Pulmonary artery endothelial cell (primary cell): ENCODE measurements at regions not wholly inside any gene's neighbourhood (a gene's known extent, or its start where the extent isn't known, plus 50 kb on each side); places are given as distances from the start of the nearest gene placed in this dataset.

Experiments
- DNase-seq: peaks from one replicate; pipeline ENCODE4 v3.0.0-alpha.2; 2011; ENCODE audit warnings: low read depth, low spot score

DNA sequence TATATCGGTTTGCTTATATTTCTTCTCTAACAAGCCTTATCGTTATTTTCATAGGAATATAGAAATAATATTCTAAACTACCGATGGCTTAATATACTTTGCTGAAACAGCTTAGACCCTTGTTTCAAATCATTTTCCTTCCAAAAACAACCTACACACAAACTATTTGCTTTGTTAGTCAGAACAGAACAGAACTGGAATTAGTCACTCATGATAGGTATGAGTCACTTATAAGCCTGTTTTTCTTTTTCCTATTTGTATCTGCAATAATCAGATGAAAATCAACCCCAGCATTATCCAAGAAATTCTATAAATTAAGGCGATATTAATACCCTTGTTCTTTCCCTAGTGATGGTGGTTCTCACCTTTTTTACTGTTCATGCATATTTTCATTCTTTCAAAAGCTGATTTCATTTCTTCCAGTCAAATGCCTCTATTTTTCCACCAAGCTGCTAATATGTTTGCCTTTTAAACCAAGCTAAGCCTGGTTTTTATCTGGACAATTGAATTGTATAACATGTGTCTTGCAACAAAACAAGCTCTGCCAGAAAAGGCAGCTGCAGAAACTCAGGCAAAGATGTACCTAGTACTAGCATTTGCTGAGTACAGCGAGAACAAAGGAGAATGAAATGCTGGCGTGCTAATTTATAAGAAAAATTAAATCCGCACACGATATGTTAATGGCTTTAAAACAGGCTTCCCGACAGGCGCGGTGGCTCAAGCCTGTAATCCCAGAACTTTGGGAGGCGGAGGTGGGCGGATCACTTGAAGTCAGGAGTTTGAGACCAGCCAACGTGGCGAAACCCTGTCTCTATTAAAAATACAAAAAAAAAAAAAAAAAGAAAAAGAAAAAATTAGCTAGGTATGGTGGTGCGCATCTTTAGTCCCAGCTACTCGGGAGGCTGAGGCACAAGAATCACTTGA, 1418.2 kb downstream of the AACS start:
- no peak for DNase-seq

DNA sequence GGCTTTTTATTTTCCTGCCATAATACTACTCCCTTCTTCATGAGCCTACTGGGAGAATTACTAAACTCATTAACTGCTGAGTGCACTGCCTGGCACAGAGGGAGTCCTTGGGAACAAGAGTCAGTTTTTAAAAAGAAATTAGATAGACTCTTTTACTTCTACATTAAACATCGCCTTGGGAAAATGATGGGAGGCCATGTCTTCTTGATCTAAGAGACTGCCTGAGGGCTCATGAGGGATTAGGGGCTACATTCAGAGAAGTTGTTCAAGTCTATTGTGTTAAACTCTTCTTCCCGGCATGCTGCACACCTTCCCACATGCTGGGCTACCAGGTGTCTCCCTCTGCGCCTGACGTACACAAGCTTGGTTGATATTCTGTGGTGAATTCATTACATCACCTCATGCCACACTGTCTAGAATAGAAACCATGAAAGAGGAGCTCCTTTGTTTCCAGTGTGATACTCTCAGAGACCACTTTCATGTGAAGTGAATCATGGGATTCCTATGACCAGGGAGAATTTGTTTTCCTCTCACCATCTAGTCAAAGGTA, 1422.3 kb downstream of the AACS start:
- DNase-seq, result no peak

DNA sequence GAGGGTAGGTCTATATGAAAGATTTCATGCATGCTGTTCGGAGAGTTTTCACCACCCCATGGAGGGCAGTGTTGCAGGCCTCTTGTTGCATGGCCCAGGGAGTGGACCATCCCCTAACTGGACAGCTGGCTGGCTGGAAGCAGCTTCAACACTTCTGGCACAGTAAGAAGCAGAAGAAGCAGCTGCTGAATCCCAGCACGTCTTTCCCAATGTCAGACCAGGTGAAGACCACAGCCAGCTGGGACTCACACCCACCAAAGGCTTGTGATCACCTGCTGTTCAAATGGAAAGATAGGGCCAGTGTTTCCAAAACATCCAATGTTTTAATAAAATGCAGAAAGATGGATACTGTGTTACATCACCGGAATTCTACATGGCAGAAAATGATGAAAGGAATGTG, 1423.6 kb downstream of the AACS start:
- no peak for DNase-seq

DNA sequence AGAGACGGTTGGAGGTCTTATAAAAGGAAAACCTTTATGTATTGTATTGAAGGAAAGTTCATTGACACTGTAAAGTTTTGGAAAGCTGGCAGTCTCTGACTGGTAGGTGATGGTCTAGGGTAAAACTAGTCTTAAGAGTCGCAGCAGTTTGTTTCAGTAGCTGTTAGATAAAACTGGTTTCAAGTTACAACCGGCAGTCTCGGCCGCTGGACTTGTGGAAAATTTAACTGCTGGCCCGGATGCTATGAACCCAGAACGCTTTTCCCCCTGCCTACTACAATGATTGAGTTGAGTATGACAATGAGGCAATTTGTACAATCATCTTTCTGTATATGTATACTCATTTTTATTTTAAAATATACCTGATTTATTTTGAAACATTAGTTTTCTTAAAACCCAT, 1426.9 kb downstream of the AACS start:
- no peak for DNase-seq

DNA sequence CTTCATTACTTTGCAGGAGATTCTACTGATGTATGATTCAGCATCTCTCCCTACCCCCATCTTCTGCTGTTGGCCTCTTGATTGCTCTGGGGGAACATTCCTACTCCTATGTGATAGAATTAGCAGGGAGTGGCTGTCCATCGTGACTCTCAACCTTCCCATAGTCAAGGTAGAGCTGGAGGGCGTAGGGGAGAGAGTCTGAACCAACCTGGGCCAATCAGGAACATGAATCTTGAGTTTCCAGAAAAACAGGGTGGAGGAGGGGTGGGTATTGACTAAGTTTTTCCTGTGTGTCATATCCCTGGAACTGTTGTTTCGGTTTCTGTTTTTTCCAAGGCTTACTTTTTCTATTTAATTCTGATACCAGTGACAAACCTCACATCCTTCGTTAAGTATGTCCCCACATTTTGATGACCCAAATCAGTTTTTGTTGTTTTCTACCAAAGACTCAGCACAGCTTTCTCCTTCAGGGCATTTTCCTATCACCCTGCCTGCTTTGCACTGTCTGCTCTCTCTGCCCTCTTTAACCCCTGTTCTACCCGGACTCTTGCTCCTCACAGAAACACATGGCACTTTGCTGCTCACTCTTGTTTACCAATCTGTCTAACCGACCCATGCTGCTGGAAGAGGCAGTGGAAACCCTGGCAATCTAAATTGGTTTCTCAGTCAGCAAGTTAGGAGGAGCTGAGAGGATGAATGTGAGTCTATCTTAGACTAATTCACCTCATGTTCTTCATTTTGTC, 1428.3 kb downstream of the AACS start:
- DNase-seq, result no peak

DNA sequence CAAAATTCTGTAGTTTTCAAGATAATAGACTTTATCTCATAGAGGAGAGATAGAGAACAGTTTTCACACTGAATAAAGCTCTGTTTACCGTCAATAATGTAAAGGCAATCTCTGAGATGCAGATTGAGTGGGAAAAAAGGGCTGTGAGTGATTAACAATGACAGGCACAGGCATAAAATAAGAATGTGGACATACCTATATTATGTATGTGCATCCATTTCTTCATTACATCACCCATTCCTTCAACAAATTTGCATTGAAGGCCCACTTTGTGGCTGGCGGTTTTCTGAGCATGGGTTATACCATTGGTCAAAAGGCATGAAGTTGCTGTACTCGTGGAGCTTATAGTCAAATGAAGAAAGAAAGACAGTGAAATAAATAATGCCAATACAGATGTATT, 1431.0 kb downstream of the AACS start:
- no peak for DNase-seq

DNA sequence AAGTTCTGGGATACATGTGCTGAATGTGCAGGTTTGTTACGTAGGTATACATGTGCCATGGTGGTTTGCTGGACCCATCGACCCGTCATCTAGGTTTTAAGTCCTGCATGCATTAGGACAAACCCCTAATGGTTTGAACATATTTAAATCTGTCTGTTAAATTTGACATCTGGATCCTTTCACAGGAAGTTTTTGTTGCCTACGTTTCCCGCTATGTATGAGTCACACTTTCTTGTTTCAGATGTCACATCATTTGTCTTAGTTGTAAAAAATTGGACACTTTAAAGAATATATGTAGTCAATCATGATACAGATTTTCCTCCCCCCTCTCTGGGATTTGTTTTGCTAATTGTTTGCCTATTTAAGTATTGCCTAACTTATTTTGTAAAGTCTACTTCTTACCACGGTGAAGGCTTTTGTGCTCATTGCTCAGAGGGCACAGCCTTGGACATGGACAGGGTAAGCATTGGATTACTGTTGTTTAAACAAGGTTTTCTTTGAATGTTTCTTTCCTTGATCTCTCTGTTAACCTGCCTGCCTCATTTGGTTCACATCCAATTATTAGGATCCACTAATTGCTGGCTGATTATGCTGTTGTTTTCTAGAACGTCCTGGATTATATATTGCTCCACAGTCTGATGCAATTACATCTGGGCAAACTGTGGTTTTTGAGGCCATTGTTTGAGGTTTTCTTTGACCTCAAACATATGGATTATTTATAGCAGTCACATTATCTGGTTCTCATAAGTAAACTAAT, 1441.4 kb downstream of the AACS start:
- DNase-seq, result no peak

DNA sequence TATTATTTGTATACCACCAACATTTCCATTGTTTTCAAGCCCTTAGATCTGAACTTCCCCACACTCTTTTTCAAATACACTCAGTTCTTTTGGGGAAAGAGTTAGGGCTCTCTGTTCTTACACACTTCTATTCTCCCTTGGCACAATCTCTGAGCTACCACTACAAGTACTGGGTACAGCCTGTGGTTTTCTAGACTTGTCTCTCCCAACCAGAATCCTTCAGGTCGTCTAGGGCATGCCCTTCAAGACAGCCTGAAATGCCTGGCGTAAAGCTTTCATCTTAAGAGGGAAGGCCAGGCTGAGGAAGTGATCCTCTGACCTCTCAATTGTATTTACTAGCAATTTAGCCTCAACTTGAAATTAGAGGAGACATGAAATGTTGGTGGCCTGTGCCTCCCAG, 1442.0 kb downstream of the AACS start:
- no peak for DNase-seq

DNA sequence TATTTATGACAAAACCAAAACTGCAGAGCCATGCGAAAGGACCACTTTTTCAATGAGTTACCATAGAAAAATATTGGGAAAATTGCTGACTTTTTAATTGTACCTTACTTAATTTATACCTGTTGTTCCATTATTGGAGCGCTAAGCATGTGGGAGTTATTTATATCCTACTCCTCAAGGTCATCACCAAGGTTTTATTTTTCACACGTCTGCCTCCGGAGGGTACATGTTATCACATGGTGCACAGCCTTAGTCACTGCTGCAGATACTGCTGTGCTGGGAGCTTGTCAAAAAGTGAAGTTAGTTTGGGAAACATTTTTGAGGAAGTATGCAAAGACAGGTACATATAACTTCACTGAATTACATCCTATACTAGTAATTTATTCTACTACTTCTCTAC, 1444.3 kb downstream of the AACS start:
- no peak for DNase-seq

DNA sequence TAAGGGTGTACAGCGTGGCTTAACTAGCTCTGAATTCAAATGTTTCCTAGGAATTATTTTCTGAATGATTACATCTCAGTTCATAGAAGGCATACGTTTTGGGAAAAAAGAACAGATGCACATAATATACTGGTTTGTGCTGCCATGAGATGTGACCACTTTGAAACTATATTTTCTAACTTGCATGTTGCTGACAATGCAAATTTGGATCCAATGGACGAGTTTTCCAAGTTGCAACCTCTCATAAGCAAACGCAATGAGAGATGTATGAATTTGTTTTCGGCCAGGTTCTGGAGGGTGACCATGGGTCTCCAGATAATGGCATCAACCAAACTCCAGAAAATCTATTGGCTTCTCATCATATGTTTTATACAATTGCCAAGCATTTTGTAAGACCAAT, 1445.4 kb downstream of the AACS start:
- DNase-seq, result no peak

DNA sequence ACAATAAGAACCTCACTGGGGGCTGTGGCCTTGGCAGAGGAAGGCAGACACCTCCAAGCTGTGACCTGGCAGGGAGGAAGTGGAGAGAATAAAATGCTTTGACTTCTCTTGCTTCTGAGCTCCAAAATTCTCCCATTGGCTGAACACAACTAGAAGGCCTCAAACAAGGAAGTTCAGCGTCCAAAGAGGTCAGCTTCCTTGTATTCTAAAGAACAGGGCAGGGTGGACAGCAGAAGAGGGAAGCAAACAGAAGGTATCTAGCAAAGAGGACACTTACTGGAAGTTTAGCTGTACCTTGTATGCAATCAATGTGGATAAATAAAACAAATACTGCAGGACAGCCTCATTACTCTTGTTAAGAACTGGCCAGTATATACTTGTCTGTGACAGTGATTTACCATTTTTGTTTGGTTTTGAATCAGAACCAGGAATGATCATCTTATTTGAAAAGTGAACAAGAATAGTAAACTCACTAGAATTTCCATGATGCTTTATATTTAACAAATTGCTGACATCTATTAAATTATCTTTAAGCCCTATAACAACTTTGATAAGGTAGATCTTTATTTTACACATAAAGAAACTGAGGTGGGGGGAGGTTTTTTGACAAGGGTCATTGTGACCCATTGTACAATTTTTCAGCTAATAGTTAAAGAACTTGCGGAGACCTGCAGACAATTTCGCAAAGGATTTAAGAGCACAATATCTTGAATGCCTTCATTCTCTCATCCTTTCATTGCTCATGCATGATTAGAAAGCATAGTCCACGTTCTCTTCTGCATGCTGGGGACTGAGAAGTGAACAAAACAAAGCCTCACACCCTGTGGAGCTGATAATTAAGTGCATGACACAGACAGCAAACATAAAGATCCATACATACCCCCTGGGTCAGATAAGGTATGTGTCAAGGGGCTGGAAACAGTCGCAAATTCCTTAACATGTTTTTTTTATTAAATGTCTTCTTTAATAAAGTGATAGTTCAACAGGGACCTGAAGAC, 1448.0 kb downstream of the AACS start:
- DNase-seq, result no peak

DNA sequence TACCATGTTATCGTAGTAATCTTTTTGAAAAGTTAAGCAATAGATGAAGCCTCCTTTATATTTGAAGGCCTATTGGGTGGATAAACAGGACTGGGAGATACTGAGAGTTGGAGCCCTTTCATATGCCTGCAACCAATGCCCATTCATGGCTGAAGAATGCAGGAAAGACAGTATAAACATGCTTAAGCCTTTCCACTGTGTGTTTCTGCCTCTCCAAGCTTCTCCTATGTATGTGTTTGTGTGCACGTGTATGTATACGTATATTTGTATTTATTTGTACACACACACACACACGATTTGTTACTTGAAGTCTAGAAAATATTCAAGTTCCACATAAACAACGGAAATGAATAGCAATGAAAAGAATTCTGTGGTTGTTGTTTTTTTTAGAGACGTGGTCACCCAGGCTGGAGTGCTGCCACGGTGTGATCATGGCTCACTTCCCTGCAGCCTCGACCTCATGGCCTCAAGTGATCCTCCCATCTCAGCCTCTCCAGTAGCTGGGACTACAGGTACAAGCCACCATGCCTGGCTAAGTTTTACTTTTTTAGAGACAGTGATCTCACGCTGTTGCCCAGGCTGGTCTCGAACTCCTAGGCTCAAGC, 1453.5 kb downstream of the AACS start:
- no peak for DNase-seq

DNA sequence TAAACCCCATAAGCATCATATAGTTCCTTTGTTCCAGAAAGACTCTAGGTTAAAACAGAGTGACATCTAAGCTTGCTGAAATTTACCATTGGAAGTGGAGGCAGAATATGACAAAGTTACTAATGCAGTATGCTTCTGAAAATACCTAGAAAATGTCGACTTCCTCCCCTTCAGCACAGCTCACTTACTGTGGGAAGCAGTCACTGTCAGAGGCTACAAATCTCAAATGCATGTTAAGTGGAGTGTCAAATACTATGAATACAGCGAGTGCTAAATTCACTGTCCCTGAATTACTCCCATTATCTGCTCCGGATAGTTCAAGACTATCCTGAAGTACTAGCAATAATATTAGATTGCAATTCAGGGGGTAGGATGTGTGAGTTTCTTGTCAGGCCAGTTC, 1454.6 kb downstream of the AACS start:
- DNase-seq, result no peak

DNA sequence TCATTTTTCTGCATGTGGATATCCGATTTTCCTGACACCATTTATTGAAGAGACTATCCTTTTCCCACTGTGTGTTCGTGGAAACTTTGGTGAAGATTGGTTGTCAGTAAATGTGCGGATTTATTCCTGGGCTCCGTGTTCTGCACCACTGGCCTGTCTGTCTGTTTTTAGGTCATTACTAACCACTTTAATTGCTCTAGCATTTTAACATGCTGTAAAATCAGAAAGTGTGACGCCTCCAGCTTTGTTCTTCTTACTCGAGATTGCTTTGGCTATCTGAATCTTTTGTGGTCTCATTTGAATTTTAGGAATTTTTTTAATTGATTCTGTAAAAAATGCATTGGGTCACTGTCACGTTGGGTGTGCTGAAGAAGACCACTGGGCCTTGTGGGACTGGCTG, 1458.7 kb downstream of the AACS start:
- no peak for DNase-seq

DNA sequence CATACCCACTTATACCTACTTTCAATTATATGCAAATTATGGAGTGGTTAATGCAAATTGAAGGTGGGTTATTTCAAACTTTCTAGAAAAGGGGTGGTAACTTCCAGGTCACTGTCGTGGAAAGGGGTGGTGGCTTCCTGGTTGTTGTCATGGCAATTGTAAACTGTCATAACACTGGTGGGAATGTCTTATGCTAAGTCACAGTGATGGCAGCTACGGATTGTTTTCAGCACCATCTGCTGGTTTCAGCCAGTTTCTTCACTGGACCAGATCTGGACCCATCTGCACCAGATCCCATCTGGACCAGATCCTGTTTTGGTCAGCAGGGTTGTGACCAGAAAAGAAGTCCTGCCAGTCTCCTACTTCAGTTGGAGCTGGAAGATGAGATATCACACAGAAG, 1469.3 kb downstream of the AACS start:
- DNase-seq, result no peak

DNA sequence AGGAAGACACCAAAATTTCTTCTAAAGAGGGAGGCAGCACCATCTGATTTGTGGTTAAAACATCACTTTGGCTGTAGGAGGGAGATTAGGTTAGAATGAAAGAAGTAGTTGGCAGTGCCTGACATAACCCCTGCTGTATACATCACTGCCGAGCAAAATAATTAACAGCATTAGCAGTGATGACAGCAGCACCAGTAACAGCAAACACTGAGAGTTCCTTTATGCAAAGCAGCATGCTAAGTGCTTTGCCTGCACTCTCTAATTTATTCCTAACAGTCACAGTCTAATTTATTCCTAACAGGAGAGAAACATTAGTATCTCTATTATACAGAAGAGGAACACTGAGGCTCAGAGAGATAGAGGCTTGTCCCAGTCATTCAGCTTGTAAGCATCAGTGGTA, 1469.7 kb downstream of the AACS start:
- DNase-seq, result no peak

DNA sequence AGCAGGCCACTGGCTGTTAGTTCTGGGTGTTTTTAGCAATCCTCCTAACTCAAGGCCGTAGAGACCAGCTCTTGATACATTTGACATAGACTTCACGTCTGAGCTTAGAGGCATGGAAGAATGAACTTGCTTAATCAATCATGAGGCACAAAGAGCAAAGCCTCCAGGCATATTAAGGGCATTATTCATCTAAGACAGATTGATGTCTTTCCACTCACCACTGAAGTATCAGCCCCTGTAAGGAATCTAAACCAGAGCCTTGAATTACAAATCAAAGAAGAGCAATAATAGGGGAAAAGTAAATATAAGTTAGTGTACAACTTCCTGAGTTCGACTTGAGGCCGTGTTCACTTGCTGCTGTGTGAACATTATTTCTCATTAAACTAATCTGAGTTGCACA, 1470.7 kb downstream of the AACS start:
- no peak for DNase-seq

DNA sequence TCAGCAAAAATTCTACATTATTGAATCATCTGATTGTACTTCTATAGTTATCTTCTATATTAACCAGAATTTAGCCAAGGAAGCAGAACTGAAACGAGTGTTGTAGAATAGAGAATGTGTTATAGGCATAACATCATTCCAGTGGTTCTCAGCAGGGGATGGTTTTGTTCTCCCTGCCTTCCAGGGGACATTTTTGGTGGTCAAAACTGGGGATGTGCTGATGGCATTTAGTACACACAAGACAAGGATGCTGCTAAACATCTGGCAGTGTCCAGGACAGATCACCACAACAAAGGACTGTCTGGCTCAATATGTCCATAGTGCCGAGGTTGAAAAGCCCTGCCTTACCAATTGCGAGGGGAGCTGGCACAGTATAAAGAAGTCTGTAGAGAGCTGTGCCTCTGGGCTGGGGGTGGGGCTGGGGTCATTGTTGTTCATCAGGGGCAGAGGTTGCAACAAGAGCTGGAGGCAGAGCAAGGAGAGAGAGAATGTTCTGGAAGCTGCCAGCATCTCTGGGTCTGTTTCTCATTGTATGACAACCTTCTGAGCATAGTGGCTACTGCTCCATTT, 1472.8 kb downstream of the AACS start:
- no peak for DNase-seq

DNA sequence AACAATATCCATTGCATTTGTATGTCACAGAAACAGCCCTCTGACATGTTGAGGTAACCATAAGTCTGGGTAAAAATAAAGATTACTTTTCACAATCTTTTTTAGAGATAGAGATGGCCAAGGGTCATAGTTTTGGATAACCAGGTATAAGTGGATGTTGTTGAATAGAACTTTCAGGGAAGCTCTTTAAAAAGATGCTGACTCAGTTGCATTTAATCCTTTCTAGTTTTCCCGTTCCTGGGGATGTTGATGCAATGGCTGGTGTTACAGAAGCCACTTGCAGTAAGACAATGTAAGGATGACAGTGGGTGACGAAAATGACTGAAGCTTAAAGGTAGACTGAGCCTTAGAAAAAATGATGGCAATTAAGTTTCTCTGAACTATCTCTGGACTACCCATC, 1473.7 kb downstream of the AACS start:
- no peak for DNase-seq

DNA sequence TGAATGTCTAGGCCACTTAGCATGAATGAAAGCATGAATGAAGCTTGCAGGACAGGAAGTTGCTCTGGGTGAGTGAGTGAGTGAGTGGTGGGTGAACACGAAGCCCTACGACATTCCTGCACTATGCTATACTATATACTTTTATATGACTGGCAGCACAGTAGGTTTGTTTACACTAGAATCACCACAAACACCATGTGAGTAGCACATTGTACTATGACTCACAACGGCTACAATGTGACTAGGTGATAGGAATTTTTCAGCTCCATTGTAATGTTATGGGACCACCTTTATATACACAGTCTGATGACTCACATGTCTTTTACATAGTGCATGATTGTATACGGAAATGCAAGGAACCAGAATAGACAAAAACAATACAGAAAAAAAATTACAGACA, 1480.2 kb downstream of the AACS start:
- no peak for DNase-seq
